ENCODE measurements at regions not wholly inside any gene's neighbourhood (a gene's known extent, or its start where the extent isn't known, plus 50 kb on each side); places are given as distances from the start of the nearest gene placed in this dataset.
"Not testable (repeated sequence)": the region's sequence is repeated elsewhere in the genome, so short reads cannot be mapped to it uniquely, and the experiment has no call there.

GRCh38 chr1:157288006-157288405, 149.8 kb upstream of the ETV3 start:
- no peak for DNase-seq

- no peak for DNase-seq
Observed at GRCh38 chr1:157287462-157287861, 149.3 kb upstream of the ETV3 start.

GRCh38 chr1:157286646-157287420, 148.6 kb upstream of the ETV3 start:
- DNase-seq: no peak

- DNase-seq: no peak
Observed at GRCh38 chr1:157286096-157286495, 147.9 kb upstream of the ETV3 start.

- DNase-seq: no peak
Observed at GRCh38 chr1:157284451-157284850, 146.3 kb upstream of the ETV3 start.

- DNase-seq: no peak
Observed at GRCh38 chr1:157279802-157280140, 141.6 kb upstream of the ETV3 start.

GRCh38 chr1:157279138-157279801, 141.1 kb upstream of the ETV3 start:
- no peak for DNase-seq

GRCh38 chr1:157278383-157279137, 140.4 kb upstream of the ETV3 start:
- DNase-seq: no peak

GRCh38 chr1:157277913-157278312, 139.7 kb upstream of the ETV3 start:
- DNase-seq: no peak

- no peak for DNase-seq
Observed at GRCh38 chr1:157277281-157277680, 139.1 kb upstream of the ETV3 start.

- no peak for DNase-seq
Observed at GRCh38 chr1:157274698-157275534, 136.7 kb upstream of the ETV3 start.

GRCh38 chr1:157272729-157273524, 134.7 kb upstream of the ETV3 start:
- DNase-seq: no peak

- DNase-seq: no peak
Observed at GRCh38 chr1:157272264-157272663, 134.1 kb upstream of the ETV3 start.

- no peak for DNase-seq
Observed at GRCh38 chr1:157270705-157271274, 132.6 kb upstream of the ETV3 start.

GRCh38 chr1:157269656-157270375, 131.6 kb upstream of the ETV3 start:
- DNase-seq: no peak

- DNase-seq: no peak
Observed at GRCh38 chr1:157262891-157263290, 124.7 kb upstream of the ETV3 start.

GRCh38 chr1:157262422-157262821, 124.2 kb upstream of the ETV3 start:
- DNase-seq: no peak

GRCh38 chr1:157255891-157256290, 117.7 kb upstream of the ETV3 start:
- not testable (repeated sequence) for DNase-seq

- DNase-seq: not testable (repeated sequence)
Observed at GRCh38 chr1:157254183-157254582, 116.0 kb upstream of the ETV3 start.

- DNase-seq: no peak
Observed at GRCh38 chr1:157252473-157252872, 114.3 kb upstream of the ETV3 start.

GRCh38 chr1:157249739-157250138, 111.5 kb upstream of the ETV3 start:
- no peak for DNase-seq
